ENCODE measurements at regions not wholly inside any gene's neighbourhood (a gene's known extent, or its start where the extent isn't known, plus 50 kb on each side); places are given as distances from the start of the nearest gene placed in this dataset.
A peak's percentile ranks its signal among the peaks of the same experiment; 100 is the strongest.

GRCh38 chr11:119793335-119793984 is 64.5 kb upstream of the NECTIN1 start:
- peak; percentile 25 for DNase-seq (ENCODE audit: low read depth)

DNA sequence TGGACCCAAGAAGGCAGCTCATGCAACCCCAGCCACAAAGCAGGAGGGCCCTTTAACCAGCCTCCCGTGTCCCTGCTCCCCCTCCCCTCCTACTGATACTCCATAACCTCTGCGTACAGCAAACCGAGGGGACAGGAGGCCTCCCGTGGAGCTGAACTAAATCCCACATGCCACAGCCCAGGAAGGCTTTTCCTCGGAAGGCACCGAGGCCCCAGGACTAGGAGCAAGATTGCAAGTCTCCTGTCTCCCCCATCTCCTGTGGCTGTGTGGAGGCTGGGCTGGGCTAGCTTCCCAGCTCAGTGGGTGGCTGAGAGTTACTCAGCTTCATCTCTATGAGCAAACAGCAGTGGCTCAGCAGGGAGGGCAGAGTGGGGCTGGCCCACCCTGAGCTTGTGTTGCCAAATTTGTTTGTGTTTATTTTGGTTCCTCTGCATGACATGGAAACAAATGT is 62.7 kb upstream of the NECTIN1 start:
- DNase-seq (ENCODE audit: low read depth): peak; percentile 51

DNA sequence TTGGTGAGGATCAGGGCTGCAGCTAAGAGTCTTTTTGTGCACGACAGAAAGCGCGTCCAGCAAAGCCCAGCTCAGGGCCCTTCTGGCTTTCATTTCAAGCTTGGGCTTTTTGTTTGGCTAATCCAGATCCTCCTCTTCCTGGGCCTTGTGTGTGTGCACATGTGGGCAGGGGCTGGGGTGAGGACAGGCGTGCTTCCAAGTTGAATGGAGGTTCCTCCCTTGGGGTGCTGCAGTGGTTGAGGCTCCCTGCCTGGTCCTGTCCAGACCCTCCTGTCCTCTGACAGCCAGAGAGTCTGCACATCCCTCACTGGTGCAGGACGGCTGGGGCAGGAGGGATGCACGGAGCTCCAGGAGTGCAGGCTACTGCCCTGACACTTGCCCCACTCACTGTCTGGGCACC is 62.0 kb upstream of the NECTIN1 start:
- no peak for DNase-seq (ENCODE audit: low read depth)

DNA sequence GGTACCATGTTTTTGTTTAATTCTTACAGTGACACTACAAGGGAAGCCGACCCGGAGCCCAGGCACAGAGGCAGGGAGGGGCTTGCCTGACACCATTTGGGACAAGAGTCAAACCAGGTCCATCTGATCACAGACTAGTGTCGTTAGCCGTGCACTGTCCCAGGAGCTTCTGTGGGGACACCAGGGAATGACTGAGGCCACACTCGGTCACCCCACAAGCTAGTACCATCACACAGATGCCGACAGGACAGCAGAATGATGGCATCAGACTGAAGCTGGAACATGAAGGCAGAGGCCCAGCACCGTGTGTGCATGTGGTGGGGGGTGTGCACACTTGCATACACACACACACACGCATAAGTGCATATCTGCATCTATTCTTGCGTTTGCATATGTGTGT is 61.5 kb upstream of the NECTIN1 start:
- no peak for DNase-seq (ENCODE audit: low read depth)

DNA sequence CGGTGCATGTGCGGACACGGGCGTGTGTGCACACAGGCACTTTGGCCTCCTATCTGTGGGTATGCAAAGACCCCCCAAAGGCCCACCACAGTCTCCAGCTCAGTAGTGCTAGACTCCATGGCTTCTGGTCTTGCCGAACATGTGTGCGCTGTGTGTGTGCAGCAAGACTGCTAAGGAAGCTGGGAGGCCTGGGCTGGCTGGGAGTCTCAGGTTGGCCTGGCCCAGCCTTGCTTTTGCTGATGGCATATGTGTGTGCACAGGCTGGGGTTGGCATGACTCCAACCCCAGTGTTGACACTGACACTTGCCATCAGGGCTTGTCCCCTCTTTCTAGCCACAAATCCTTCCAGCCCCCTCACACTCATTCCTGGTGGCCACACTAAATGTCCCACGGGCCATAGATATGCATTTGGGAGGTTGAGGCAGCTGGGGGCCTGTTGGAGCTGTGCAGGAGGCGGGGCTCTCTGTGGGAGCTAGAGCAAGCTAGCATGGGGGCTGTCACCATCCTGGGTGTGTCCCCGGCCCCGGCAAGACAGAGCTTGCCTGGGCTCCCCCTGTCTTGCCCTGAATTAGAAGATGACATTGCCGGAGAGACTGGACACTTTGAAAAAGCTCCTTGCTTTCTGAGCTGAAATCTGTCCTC is 60.9 kb upstream of the NECTIN1 start:
- DNase-seq (ENCODE audit: low read depth): no peak

DNA sequence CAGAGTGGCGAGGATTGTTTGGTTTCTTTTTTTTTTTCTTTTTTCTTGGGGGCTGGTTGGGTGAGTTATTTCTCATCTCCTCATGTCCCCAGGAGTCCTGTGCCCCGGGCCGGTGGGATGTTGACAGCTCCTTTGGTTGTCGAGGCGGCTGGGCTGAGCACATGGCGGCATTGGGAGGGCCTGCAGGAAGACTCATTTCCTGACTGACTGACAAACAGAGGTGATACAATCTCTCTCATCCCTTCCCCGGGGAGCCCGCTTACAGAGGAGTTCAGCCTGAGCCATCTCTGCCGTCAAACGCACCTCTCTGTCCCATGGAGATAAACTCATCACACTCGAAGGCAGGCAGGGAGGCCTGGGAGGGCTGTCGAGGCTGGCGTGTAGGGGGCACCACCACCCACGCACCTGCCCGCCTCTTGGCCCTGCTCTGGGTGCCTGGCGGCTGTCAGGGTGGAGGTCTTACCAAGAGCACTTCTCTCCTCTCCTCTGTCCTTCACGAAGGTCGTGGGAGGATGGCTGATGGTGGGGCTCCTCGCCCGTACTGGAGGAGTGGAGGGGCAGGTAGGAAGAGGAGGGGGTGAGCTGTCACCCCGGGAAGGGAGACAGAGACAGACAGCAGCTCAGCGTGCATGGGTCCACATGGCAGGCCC is 60.0 kb upstream of the NECTIN1 start:
- DNase-seq (ENCODE audit: low read depth): no peak

DNA sequence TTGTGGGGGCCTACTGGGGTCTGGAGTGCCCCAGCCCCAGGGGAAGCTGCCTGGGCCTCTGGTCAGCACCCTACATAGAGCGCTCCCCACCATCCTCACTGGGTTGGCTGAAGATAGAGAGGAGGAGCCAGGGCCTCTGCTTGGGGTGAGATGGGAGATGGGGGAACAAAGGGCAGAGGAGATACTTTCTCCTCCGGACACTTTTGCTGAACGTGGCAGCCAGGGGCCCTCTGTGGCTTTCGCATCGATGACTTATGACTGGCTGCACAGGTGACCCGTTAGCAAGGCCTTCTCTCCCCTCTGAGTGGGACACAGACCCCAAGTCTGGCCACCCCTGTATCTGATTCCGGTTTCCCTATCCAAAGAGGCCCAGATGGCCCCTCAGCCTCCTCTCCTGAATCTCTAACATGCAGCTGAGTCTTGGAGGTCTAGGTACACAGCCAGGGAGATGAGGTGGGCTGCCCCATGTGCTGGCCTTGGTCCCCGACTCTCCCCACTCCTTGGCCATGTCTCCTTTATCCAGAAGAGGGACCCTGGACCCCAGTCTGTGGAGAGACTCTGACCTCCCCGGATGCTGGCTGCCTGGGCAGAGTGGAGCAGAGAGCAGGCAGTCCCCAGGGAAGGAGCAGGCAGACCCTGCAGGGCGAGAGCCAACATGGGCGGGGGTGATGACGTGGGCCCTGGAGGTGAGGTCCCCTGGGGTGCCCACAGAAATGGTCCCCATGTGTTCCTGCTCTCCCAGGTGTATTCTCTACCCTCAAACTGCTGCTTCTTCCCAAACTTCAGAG is 59.3 kb upstream of the NECTIN1 start:
- DNase-seq (ENCODE audit: low read depth): no peak

GRCh38 chr11:119787074-119787461 is 58.1 kb upstream of the NECTIN1 start:
- no peak for DNase-seq (ENCODE audit: low read depth)

DNA sequence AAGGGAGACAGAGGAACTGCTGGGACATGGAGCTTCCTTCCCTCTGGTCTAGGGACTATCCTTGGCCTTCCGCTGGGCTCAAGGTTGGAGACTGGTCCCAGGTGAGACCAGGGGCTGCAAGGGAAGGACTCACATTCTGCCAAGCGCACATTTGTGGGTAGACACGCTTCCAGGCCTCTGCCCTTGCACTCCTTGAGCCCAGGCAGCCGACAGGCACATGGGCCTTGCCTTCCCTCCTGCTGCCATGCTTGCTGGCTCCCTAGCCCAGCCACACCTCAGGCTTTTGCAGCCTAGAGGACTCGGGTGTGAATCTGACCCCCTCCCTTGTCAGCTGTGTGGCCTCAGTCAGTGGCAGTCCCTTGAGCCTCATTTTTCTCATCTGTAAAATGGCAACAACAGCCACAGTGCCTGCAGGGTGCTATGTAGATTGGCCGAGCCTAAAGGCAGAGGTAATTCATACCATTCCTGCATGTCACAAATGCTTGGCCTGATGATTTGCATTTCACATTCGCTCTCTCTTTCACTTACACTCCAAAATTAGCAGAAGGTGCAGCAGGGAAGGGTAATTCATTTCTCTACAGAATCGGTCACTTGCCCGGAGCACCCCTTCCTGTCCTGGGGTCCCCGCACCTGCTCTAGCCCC is 57.6 kb upstream of the NECTIN1 start:
- DNase-seq (ENCODE audit: low read depth): no peak

DNA sequence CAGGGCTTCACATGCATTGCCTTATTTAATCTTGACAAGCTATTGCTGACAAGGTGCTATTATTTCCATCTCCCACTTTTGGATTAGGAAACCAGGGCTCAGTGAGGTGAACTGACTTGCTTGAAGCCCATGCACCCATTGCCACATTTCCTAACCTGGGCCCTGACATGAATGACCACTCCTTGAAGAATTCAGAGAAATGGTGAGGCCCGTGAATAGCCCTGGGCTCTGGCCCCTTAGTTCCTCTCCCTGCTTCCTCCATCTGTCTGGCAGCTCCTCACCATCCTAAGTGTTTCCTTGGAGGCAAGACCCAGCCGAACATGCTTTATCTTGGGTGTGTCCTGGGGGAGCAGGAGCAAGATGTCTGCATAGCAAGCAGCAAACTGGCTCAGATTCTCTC is 56.1 kb upstream of the NECTIN1 start:
- DNase-seq (ENCODE audit: low read depth): no peak

DNA sequence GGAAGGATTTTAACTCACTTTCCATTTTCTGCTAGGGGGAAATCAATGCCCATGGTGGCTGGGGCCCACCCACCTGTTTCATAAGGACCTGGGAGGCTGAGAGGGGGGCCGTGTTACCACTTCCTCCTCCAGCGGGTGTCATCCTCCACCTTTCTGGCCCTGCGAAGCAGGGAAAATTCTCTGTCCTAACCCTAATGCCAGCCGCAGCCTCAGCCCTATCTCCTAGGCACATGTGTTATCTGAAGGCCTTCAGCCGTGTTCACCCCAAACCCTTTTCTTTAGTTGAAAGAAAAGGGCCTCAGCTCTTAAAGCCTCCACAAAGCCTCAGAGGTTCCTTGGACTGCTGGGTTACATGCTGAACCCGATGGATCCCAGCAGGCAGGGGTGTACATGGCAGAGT is 55.4 kb upstream of the NECTIN1 start:
- DNase-seq (ENCODE audit: low read depth): no peak

- DNase-seq (ENCODE audit: low read depth): peak; percentile 6
These were observed 54.7 kb upstream of the NECTIN1 start for GRCh38 chr11:119783466-119784400.

GRCh38 chr11:119782739-119783072 is 53.7 kb upstream of the NECTIN1 start:
- peak; percentile 20 for DNase-seq (ENCODE audit: low read depth)

DNA sequence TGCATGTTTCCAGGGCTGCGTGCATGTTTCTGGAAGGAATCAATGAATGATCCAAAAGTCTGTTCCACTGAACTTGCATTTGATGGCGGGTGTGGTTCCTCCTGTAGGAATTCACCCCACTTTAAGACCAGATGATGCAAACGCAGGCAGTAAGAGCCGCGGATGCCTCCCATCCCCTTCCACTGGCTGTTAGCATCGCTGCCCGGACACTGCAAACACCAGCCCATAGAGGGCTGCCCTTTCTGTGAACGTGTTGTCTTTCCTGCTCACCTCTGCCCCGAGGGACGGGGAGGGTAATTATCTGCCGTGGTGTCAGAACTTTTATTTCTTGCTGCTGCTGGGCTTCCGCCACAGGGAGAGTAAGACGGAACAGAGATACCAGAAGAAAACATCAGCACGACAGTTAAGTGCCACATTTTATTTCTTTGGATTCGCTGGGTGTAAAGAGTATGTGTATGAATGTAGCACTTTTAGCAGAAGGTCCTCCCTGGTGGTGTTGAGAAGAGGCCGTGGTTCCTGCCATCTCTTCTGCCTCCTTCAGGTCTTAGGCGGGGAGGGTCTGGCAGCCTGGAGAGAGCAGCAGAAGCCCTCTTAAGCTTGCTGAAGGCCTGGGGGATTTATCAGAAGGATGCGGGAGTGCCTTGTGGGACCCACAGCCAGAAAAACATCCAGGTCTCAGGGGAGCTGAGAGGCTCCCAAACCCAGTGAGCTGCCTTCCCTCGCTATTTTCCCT is 53.2 kb upstream of the NECTIN1 start:
- DNase-seq (ENCODE audit: low read depth): no peak

GRCh38 chr11:119780222-119780953 is 51.4 kb upstream of the NECTIN1 start:
- DNase-seq (ENCODE audit: low read depth): no peak

DNA sequence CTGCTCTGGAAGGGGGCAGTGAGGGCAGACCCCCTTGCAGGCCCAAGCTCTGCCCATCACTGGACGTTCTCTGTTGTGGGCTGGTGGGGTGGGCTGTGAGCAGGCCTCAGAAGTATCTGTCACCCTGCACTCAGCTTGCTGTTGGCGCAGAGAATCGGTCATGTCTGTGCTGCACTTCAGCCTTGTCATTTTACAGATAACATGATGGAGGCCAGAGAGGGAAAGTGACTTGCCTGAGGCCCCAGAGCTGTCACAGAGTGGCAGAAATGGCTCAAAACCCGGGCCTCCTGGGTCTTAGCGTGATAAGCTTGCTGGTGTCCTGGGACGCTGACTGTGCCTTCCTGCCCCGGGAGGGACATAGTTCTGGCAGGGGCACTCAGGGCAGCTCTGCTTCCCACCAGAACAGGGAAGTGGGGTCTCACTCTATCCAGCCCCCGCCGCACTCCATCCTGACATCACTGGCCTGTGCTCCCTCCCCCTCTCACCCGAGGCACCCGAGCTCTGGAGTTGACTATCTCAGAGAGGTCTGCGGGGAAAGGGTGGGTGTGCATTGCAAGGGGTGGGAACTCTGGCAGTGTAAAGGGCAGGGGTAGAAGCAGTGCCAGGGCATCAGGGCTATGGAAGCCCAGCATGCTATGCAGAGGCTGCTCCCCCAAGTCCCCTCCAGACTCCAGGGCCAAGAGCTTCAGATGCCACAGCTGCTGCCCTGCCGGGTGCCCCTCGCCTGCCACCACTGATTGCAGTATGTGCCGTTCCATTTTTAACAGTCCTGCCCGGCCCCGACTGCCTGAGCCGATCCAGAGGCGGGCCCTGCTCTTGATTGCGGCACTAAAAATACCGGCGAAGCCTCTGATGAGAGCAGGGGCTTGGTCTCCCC is 50.4 kb upstream of the NECTIN1 start:
- DNase-seq (ENCODE audit: low read depth): no peak
